PFSK-1 (cell line): ENCODE measurements at regions not wholly inside any gene's neighbourhood (a gene's known extent, or its start where the extent isn't known, plus 50 kb on each side); places are given as distances from the start of the nearest gene placed in this dataset.

Experiments
- FOXP2 ChIP-seq: optimal IDR thresholded peaks from 2 replicates; pipeline ENCODE3; 2011; ENCODE audit warnings: borderline replicate concordance, control low read depth, inconsistent platforms; ENCODE audit not compliant: insufficient read depth; ENCODE audit errors: extremely low read length, extremely low read depth
- POLR2AphosphoS5 ChIP-seq: IDR thresholded peaks from 2 replicates; pipeline ENCODE4 v1.6.1; 2012; ENCODE audit warnings: low read depth, mild to moderate bottlenecking, control low read depth, low read length, moderate library complexity
- SIN3A ChIP-seq: IDR thresholded peaks from 2 replicates; pipeline ENCODE4 v1.6.1; 2012; ENCODE audit warnings: mild to moderate bottlenecking, low read length, moderate library complexity, borderline replicate concordance; ENCODE audit not compliant: insufficient read depth
- TAF1 ChIP-seq: IDR thresholded peaks from 2 replicates; pipeline ENCODE4 v1.6.1; 2012; ENCODE audit warnings: low read length, control low read depth, borderline replicate concordance; ENCODE audit not compliant: insufficient read depth
- TF ChIP-seq, protein P1 (sequence below), 2 experiments: IDR thresholded peaks; 2 replicates each; pipeline versions ENCODE4 v1.6.1 to v1.8.0; 2011 to 2012; ENCODE audit warnings: low read depth in 2 of 2, low read length in 2 of 2, control low read depth in 1 of 2, inconsistent platforms in 1 of 2, mild to moderate bottlenecking in 1 of 2, moderate library complexity in 1 of 2; ENCODE audit not compliant: insufficient read depth in 1 of 2

GRCh38 chr12:92604786-92605185 is 98.0 kb upstream of the PLEKHG7 start:
- TF ChIP-seq FOXP2 (no peak), POLR2AphosphoS5 (no peak), SIN3A (no peak), TAF1 (no peak)
- TF ChIP-seq, protein P1, sequence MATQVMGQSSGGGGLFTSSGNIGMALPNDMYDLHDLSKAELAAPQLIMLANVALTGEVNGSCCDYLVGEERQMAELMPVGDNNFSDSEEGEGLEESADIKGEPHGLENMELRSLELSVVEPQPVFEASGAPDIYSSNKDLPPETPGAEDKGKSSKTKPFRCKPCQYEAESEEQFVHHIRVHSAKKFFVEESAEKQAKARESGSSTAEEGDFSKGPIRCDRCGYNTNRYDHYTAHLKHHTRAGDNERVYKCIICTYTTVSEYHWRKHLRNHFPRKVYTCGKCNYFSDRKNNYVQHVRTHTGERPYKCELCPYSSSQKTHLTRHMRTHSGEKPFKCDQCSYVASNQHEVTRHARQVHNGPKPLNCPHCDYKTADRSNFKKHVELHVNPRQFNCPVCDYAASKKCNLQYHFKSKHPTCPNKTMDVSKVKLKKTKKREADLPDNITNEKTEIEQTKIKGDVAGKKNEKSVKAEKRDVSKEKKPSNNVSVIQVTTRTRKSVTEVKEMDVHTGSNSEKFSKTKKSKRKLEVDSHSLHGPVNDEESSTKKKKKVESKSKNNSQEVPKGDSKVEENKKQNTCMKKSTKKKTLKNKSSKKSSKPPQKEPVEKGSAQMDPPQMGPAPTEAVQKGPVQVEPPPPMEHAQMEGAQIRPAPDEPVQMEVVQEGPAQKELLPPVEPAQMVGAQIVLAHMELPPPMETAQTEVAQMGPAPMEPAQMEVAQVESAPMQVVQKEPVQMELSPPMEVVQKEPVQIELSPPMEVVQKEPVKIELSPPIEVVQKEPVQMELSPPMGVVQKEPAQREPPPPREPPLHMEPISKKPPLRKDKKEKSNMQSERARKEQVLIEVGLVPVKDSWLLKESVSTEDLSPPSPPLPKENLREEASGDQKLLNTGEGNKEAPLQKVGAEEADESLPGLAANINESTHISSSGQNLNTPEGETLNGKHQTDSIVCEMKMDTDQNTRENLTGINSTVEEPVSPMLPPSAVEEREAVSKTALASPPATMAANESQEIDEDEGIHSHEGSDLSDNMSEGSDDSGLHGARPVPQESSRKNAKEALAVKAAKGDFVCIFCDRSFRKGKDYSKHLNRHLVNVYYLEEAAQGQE (IDR thresholded peaks at IDR 0.05; ENCODE audit: insufficient read depth in 1 of 2, low read depth in 2 of 2, low read length in 2 of 2), result no peak

GRCh38 chr12:92603741-92604432 is 98.9 kb upstream of the PLEKHG7 start:
- no peak for TF ChIP-seq POLR2AphosphoS5
- TF ChIP-seq TAF1, result no peak
- no peak for TF ChIP-seq SIN3A
- TF ChIP-seq FOXP2, result no peak
- TF ChIP-seq, protein P1 (IDR thresholded peaks at IDR 0.05; ENCODE audit: insufficient read depth in 1 of 2, low read depth in 2 of 2, low read length in 2 of 2), result no peak

- no peak for TF ChIP-seq POLR2AphosphoS5
- TF ChIP-seq TAF1, result no peak
- no peak for TF ChIP-seq FOXP2
- TF ChIP-seq, protein P1 (IDR thresholded peaks at IDR 0.05; ENCODE audit: insufficient read depth in 1 of 2, low read depth in 2 of 2, low read length in 2 of 2), result no peak
- TF ChIP-seq SIN3A, result no peak
Measured at GRCh38 chr12:92602930-92603623, 99.7 kb upstream of the PLEKHG7 start.

DNA sequence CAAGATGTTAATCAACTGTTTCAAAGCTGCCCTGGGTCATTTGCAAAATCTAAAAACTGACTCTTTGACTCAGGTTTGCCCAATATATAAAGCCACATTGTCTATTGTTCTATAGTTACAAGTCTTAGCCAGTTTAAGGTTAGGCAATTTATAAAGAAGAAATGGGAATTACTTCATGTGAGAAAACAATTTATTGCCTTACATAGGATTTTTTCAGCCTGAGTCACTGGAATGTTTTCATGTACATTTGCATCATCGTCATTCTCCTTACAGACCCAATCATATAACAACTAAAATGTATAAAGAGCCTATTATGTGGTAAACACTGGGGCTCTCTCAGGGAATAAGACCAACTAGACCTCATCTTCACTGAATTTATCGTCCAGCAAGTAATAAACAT is 100.3 kb upstream of the PLEKHG7 start:
- TF ChIP-seq POLR2AphosphoS5 (no peak), TAF1 (no peak), FOXP2 (no peak), SIN3A (no peak)

DNA sequence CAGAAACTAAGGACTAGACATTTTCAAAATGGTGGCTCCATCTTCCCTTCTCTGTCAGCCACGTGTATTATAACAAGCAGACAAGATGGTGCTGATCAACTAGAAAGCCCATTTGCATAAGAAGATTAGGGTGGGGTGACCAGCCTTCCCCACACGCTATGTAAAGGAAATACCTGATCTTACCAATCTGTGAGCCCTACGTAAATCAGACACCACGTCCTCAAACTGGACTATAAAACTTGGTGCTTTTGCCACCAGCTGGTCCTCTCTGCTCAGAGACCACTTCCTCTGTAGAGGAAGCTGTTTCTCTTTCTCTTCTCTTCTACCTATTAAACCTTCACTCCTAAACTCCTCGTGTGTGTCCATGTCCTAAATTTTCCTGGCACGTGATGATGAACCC is 101.1 kb upstream of the PLEKHG7 start:
- no peak for TF ChIP-seq SIN3A
- no peak for TF ChIP-seq TAF1
- TF ChIP-seq, protein P1 (IDR thresholded peaks at IDR 0.05; ENCODE audit: insufficient read depth in 1 of 2, low read depth in 2 of 2, low read length in 2 of 2), result no peak
- TF ChIP-seq POLR2AphosphoS5, result no peak
